Astrocyte of the spinal cord (primary cell): ENCODE measurements at regions not wholly inside any gene's neighbourhood (a gene's known extent, or its start where the extent isn't known, plus 50 kb on each side); places are given as distances from the start of the nearest gene placed in this dataset.

ENCODE experiments used
- DNase-seq: peaks from one replicate; pipeline ENCODE4 v3.0.0; 2011; ENCODE audit warnings: low read depth, low spot score
- H3K4me3 ChIP-seq: 2 replicates; pipeline ENCODE4 v1.5.1; 2011; ENCODE audit warnings: low read depth, mild to moderate bottlenecking, low read length, moderate library complexity
- in situ Hi-C: cut with HindIII; loops from 2 replicates; pipeline ENCODE4 v1.10.0; 2017; ENCODE audit warnings: low sequenced_read_pairs
- TF ChIP-seq, protein P1 (sequence below): IDR thresholded peaks from 2 replicates; pipeline ENCODE4 v1.5.1; 2012; ENCODE audit warnings: low read depth, mild to moderate bottlenecking, low read length, inconsistent platforms

DNA sequence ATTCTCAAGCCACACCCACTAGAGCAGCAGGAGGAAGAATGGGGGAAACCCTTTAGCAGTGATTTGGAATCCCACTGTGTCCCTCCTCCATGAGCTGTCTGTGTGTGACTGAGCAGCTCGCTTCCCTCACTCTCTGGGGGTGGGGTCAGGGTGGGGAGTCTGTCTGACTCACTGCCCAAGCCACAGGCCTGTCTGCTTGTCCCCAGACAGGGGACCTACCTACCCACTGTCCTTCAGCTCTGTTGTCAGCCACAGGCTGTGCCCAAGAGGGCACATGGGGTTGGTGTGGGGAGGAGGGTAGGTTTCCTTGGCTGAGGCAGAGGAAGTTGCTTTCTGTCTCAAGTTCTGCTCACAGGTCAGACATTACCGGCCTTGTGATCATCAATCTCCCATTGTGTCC lies 127.0 kb downstream of the MAFB start:
- TF ChIP-seq, protein P1, sequence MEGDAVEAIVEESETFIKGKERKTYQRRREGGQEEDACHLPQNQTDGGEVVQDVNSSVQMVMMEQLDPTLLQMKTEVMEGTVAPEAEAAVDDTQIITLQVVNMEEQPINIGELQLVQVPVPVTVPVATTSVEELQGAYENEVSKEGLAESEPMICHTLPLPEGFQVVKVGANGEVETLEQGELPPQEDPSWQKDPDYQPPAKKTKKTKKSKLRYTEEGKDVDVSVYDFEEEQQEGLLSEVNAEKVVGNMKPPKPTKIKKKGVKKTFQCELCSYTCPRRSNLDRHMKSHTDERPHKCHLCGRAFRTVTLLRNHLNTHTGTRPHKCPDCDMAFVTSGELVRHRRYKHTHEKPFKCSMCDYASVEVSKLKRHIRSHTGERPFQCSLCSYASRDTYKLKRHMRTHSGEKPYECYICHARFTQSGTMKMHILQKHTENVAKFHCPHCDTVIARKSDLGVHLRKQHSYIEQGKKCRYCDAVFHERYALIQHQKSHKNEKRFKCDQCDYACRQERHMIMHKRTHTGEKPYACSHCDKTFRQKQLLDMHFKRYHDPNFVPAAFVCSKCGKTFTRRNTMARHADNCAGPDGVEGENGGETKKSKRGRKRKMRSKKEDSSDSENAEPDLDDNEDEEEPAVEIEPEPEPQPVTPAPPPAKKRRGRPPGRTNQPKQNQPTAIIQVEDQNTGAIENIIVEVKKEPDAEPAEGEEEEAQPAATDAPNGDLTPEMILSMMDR = no peak
- H3K4me3 ChIP-seq = no peak overlapping the region
- peak; percentile 53 for DNase-seq
- in situ Hi-C loops = no loop called here

DNA sequence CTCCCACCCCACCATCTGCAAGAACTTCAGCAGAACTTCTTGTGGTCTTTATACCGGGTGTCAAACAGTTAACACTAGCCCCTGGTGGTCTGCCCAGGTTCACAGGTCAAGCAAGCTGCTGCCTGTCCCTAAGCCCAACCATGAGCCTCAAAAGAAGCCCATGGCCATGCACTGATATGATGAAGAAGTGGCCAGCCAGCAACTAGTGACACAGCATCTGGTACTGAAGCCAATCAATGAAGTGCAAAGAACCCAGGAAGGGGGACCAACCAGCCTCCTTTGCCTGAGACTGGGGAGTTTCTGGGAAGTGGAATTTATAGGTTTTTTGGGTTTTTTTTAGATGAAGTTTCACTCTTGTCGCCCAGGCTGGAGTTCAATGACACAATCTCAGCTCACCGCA lies 127.8 kb downstream of the MAFB start:
- in situ Hi-C loops = no loop called here
- no peak for DNase-seq
- TF ChIP-seq, protein P1 = no peak
- no peak overlapping the region for H3K4me3 ChIP-seq

DNA sequence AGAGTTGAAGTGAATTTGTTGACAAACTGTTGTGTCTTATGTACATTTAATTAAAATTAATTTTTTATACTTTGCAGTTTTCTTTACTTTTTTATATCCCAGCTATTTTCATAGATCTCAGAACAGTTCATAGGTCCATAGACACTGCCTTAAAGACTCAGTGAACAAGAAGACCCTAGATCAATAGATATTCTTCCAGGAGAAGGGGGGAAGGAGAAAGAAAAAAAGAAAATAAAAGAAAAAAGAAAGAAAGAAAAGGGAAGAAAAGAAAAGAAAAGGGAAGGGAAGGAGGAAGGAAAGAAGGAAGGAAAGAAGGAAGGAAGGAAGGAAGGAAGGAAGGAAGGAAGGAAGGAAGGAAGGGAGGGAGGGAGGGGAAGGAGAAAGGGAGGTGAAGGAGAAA lies 130.8 kb downstream of the MAFB start:
- DNase-seq = no peak
- TF ChIP-seq, protein P1 = no peak
- no peak overlapping the region for H3K4me3 ChIP-seq
- in situ Hi-C loops = no loop called here

DNA sequence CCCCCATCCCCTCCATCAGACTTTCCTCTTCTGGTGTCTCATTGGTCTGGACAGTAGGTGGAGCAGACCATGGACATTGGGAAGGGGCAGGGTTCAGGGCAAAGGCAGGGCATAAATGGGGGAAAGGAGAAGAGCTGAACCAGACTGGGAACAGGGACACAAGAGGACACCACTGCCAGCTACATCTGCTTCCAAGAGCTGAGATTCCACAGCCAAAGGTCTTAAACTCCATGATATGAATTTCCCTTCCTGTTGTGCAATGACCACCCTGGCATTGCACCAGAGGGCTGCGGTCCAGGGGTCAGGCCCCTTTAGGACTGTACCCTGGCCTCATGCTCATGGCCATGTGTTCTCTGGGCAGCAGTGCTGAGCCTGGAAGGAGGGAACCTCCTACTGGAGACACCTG lies 137.9 kb downstream of the MAFB start:
- DNase-seq = no peak
- no peak overlapping the region for H3K4me3 ChIP-seq
- TF ChIP-seq, protein P1 = no peak
- in situ Hi-C loops = no loop called here

DNA sequence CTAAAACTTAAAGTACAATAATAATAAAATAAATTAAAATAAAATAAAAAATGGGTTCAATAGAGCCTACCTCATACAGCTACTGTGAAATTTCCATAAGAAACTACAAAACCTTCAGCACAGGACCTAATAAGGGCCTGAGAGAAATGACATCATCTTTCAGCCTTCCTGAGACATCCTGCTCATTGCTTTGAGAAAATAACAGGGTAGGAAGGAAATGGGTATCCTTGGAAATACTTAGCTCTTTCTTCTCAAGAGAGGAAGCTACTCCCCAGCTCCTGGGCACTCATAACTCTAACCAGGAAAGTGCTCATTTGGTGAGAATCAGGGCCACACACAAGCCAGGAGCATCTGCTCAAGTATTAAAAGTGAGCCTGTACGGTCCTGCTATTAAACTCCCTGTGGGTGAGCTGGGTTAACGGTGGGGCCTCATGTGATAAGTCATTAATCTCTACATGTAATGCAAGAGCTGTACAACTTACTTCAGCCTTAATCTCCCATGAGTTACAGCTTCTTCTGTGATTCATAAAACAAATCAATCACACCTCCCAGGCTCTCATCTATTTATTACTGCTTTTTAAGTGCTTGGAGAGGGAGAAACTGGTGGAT lies 141.4 kb downstream of the MAFB start:
- DNase-seq = peak; percentile 32
- no peak overlapping the region for H3K4me3 ChIP-seq
- in situ Hi-C loops = no loop called here

DNA sequence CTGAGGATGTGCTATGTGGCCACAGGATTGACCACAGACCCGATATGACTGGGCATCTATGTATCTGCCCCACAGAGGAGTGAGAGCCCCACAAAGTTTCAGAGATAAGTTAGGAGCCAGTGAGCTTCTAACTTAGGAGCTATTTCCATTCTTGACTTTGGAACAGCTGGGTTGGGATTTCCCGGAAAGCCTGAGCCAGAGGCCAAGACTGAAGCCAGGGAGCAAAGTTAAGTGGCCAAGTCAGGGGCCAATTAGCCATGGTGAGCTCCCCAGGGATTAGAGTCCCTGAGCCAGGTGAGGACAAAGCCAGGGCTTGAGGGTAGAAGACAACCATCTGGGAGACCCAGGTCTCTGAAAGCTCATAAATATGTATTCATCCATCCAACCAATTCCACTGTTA lies 143.6 kb downstream of the MAFB start:
- in situ Hi-C loops = no loop called here
- TF ChIP-seq, protein P1 = no peak
- DNase-seq = no peak
- H3K4me3 ChIP-seq = no peak overlapping the region

More for the DNA sequence above, 141.4 kb downstream of the MAFB start:
- TF ChIP-seq, protein P1 = no peak
